Activated CD8-positive, alpha-beta T cell treated with anti-CD3 and anti-CD28 coated beads for 36 hours (primary cell): ENCODE measurements at regions not wholly inside any gene's neighbourhood (a gene's known extent, or its start where the extent isn't known, plus 50 kb on each side); places are given as distances from the start of the nearest gene placed in this dataset.

Source experiments
- ATAC-seq: fragments of 200-7000 bp; cut with Tn5 transposase; one replicate; pipeline ENCODE4 v1.10.0; 2021; ENCODE audit warnings: mild to moderate bottlenecking, moderate library complexity
- CTCF ChIA-PET: fragments of 350-600 bp; sonication (Branson Sonifier 250); formaldehyde crosslinking; loops from one replicate; lab custom pipeline; 2021; ENCODE audit warnings: antibody characterized with exemption; lab: Charles Lee
- POLR2A ChIA-PET: fragments of 350-600 bp; sonication (Branson Sonifier 250); formaldehyde crosslinking; loops from one replicate; lab custom pipeline; 2021; ENCODE audit warnings: antibody characterized with exemption; lab: Charles Lee
- DNase-seq: peaks from one replicate; pipeline ENCODE4 v3.0.0-alpha.2; 2020
- H3K27ac Mint-ChIP-seq: one replicate; pipeline ENCODE4 v1.8.0; 2021; ENCODE audit warnings: mild to moderate bottlenecking, mixed read lengths
- H3K27me3 Mint-ChIP-seq: one replicate; pipeline ENCODE4 v1.8.0; 2021; ENCODE audit warnings: mixed read lengths
- H3K36me3 Mint-ChIP-seq: one replicate; pipeline ENCODE4 v1.8.0; 2021; ENCODE audit warnings: low read depth, mixed read lengths
- H3K4me1 Mint-ChIP-seq: one replicate; pipeline ENCODE4 v1.8.0; 2021; ENCODE audit warnings: low read depth, mixed read lengths
- H3K4me3 Mint-ChIP-seq: one replicate; pipeline ENCODE4 v1.8.0; 2021; ENCODE audit warnings: mild to moderate bottlenecking, moderate library complexity, mixed read lengths
- H3K9me3 Mint-ChIP-seq: one replicate; pipeline ENCODE4 v1.8.0; 2021; ENCODE audit warnings: mixed read lengths
- intact Hi-C: fragments of 100-400 bp; cut with micrococcal nuclease; formaldehyde crosslinking; loops from one replicate; pipeline ENCODE4 v1.10.0; 2022
- TF ChIP-seq, protein P1 (sequence below): fragments of 200-600 bp; IDR thresholded peaks from one replicate; pipeline ENCODE4 v1.8.0; 2022; ENCODE audit warnings: antibody characterized with exemption, mild to moderate bottlenecking

DNA sequence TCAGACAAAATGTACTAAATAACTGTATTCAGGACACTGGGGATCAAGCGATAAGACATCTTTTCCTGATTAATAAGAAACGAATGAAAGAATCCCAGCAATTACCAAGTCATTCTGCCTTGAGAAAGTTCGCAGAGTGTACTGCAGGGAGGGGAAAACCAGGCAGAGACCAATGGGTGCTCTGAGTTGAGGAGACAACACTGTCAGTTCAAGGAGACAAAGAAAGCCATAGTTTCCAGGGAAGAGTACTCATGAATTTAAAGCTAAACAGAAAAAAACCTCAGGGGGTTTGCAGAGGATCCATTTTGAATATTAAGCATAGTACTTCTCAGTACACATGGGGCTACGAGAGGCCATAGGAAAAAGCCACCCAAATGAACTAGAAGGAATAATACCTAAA, 573.0 kb downstream of the KCTD8 start:
- intact Hi-C loops = no loop called here
- H3K27me3 Mint-ChIP-seq = no peaks in the 10 kb centered on the region
- H3K27ac Mint-ChIP-seq = no peak overlapping the region

DNA sequence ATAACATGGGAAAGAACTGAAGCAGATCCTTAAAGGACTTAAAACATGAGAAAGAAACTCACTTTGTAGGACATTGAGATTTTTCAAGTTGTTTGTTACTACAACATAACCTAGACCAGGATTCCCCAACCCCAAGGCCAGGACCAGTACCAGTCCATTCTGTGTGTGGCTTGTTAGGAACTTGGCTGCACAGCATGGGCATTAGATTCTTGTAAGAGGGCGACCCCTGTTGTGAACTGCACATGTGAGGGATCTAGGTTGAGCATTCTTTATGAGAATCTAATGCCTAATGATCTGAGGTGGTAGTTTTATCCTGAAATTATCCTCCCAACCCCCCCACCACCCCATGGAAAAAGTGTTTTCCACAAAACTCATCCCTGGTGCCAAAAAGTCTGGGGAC, 566.1 kb downstream of the KCTD8 start:
- Mint-ChIP-seq H3K27me3 (no peaks in the 10 kb centered on the region), H3K4me1 (no peaks in the 10 kb centered on the region), H3K4me3 (no peak overlapping the region), H3K27ac (no peak overlapping the region), H3K9me3 (peaks cover 4% of the 10 kb centered on the region), H3K36me3 (no peaks in the 10 kb centered on the region)
- ChIA-PET POLR2A (no interaction called here), CTCF (no interaction called here)
- DNase-seq (no peak), ATAC-seq (no peak)
- TF ChIP-seq, protein P1, sequence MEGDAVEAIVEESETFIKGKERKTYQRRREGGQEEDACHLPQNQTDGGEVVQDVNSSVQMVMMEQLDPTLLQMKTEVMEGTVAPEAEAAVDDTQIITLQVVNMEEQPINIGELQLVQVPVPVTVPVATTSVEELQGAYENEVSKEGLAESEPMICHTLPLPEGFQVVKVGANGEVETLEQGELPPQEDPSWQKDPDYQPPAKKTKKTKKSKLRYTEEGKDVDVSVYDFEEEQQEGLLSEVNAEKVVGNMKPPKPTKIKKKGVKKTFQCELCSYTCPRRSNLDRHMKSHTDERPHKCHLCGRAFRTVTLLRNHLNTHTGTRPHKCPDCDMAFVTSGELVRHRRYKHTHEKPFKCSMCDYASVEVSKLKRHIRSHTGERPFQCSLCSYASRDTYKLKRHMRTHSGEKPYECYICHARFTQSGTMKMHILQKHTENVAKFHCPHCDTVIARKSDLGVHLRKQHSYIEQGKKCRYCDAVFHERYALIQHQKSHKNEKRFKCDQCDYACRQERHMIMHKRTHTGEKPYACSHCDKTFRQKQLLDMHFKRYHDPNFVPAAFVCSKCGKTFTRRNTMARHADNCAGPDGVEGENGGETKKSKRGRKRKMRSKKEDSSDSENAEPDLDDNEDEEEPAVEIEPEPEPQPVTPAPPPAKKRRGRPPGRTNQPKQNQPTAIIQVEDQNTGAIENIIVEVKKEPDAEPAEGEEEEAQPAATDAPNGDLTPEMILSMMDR = no peak
- intact Hi-C loops = no loop called here

More for the DNA sequence above, 573.0 kb downstream of the KCTD8 start:
- ChIA-PET POLR2A (no interaction called here), CTCF (no interaction called here)
- H3K36me3 Mint-ChIP-seq = no peaks in the 10 kb centered on the region
- TF ChIP-seq, protein P1 = no peak
- DNase-seq = no peak
- no peak for ATAC-seq
- H3K4me3 Mint-ChIP-seq = no peak overlapping the region
- peaks cover 8% of the 10 kb centered on the region for H3K9me3 Mint-ChIP-seq
- H3K4me1 Mint-ChIP-seq = no peaks in the 10 kb centered on the region

DNA sequence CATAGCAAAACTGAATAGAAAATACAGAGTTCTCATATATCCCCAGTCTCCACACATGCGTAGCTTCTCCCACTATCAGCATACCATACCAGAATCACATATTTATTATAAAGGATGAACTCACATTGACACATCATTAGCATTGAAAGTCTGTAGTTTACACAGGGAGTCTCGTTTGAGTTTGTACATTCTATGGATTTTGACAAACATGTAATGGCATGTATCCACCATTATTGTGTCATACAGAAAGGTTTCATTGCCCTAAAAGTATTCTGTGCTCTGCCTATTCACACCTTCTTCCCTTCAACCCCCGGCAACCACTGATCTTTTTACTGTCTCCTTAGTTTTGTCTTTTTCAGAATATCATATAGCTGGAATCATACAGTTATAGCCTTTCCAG, 562.4 kb downstream of the KCTD8 start:
- ChIA-PET POLR2A (no interaction called here), CTCF (no interaction called here)
- Mint-ChIP-seq H3K36me3 (no peaks in the 10 kb centered on the region), H3K9me3 (peaks cover 4% of the 10 kb centered on the region), H3K4me3 (no peak overlapping the region), H3K27me3 (no peaks in the 10 kb centered on the region), H3K27ac (no peak overlapping the region), H3K4me1 (no peaks in the 10 kb centered on the region)
- no peak for DNase-seq
- intact Hi-C loops = no loop called here
- ATAC-seq = no peak
- TF ChIP-seq, protein P1 = no peak

DNA sequence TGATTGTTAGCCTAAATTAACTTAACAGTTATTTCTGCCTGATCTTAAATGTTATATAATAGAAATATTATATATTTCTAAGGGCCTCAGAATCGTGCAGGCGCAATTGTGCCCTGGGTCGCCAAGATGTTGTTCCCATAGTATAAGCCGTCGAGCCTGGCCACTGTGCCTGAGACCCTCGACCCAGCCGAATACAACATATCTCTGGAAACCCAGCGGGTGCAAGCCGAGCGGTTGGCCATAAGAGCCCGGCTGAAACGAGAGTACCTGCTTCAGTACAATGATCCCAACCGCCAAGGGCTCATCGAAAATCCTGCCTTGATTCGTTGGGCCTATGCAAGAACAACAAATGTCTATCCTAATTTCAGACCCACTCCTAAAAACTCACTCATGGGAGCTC, 549.8 kb downstream of the KCTD8 start:
- no peak overlapping the region for H3K4me3 Mint-ChIP-seq
- CTCF ChIA-PET = no interaction called here

DNA sequence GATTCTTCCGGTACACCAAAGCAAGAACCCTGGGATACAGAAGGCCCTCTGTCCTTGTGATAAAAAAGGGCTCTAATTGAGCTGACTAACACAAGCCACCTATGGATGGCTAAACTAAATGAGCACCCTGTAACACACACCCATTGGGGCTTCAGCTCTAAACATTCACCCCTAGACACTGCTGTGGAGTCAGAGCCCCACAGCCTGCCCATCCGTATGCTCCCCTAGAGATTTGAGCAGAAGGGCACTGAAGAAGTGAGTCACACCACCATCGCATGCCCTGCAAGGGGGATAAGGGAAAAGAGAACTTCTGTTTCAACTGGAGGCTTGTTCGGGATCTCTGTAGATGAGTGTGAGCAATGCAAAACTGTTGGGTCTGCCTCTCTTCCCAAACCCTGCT, 545.2 kb downstream of the KCTD8 start:
- no peak overlapping the region for H3K27ac Mint-ChIP-seq
- no peaks in the 10 kb centered on the region for H3K4me1 Mint-ChIP-seq
- intact Hi-C loops = no loop called here
- ChIA-PET POLR2A (no interaction called here), CTCF (no interaction called here)
- H3K27me3 Mint-ChIP-seq = no peaks in the 10 kb centered on the region
- no peaks in the 10 kb centered on the region for H3K36me3 Mint-ChIP-seq
- TF ChIP-seq, protein P1 = no peak
- no peak for ATAC-seq
- no peak for DNase-seq
- no peak overlapping the region for H3K4me3 Mint-ChIP-seq
- H3K9me3 Mint-ChIP-seq = peaks cover 2% of the 10 kb centered on the region

More for the DNA sequence above, 549.8 kb downstream of the KCTD8 start:
- no peaks in the 10 kb centered on the region for H3K36me3 Mint-ChIP-seq
- no peak overlapping the region for H3K27ac Mint-ChIP-seq
- ATAC-seq (no peak), DNase-seq (no peak)
- TF ChIP-seq, protein P1 = no peak
- H3K4me1 Mint-ChIP-seq = no peaks in the 10 kb centered on the region
- intact Hi-C loops = no loop called here
- peaks cover 5% of the 10 kb centered on the region for H3K9me3 Mint-ChIP-seq
- H3K27me3 Mint-ChIP-seq = no peaks in the 10 kb centered on the region
- POLR2A ChIA-PET = no interaction called here
